GM18861 (cell line): ENCODE measurements at regions not wholly inside any gene's neighbourhood (a gene's known extent, or its start where the extent isn't known, plus 50 kb on each side); places are given as distances from the start of the nearest gene placed in this dataset.

Experiments
- ATAC-seq: cut with Tn5 transposase; IDR thresholded peaks from one replicate; pipeline ENCODE4 v1.9.1; 2021; ENCODE audit not compliant: unreplicated experiment

- no peak for ATAC-seq
Observed at GRCh38 chr20:11234181-11234580, 560.4 kb upstream of the JAG1 start.

DNA sequence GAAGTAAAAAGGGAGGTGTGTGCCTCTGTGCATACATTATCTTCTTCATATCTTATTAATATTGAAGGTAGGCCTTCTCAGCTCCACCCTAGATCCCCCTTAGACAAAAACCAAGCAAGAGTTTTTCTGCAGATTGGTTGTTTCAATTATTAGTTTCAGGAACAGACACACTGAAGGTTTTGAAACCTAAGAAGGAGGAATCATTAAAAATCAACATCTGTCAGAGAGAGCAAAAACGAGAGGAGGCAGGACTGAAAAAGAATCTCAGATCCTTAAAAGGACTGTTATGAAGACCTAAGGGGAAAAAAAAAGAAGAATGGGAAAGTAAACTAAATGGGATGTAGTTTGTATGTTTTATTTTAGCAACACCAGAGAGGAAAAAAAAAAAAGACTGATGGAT lies 560.8 kb upstream of the JAG1 start:
- ATAC-seq: no peak

GRCh38 chr20:11235058-11235457 lies 561.3 kb upstream of the JAG1 start:
- no peak for ATAC-seq

DNA sequence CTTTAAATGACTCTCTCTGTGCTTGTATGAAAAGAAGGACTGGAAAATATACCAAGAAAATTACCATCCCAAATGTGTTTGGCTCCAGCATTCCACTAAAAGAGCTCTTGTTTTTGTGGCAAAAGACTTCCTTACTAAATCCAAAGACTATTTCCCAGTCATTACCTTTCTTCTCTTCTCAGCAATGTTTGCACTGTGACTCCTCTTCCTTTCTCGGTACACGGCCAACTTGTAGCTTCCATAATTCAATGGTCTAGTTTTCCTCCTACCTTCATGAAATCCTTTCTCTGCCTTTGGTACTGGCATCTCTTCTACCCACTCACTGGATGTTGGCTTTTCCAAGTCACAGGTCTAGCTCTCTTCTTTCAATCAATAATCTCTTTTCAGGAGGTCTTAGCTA lies 568.5 kb upstream of the JAG1 start:
- ATAC-seq: no peak

GRCh38 chr20:11245431-11245830 lies 571.6 kb upstream of the JAG1 start:
- ATAC-seq: no peak

DNA sequence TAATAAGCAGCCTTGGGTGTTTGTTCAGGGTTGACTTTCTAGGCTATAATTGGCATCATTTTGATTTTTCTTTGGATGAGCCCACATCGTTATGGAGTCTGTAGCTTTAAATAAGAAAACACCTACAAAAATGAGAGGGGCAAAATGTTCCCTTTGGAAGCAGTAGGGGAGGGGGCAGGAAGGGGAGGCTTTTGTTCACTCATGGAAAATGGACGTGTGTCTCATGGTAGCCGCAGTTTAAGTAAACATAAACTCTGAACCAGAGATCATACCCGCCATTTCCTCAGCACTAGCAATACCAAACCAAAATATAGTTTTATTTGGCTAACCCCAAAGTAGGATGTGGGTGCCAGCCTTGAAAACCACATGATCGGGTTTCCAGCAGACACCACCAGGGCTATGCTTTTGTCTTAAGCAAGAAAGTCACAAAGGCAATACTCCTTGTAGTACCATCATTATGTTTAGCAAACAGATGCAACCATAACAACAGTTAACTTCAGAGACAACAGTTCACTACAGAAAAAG lies 572.5 kb upstream of the JAG1 start:
- no peak for ATAC-seq

DNA sequence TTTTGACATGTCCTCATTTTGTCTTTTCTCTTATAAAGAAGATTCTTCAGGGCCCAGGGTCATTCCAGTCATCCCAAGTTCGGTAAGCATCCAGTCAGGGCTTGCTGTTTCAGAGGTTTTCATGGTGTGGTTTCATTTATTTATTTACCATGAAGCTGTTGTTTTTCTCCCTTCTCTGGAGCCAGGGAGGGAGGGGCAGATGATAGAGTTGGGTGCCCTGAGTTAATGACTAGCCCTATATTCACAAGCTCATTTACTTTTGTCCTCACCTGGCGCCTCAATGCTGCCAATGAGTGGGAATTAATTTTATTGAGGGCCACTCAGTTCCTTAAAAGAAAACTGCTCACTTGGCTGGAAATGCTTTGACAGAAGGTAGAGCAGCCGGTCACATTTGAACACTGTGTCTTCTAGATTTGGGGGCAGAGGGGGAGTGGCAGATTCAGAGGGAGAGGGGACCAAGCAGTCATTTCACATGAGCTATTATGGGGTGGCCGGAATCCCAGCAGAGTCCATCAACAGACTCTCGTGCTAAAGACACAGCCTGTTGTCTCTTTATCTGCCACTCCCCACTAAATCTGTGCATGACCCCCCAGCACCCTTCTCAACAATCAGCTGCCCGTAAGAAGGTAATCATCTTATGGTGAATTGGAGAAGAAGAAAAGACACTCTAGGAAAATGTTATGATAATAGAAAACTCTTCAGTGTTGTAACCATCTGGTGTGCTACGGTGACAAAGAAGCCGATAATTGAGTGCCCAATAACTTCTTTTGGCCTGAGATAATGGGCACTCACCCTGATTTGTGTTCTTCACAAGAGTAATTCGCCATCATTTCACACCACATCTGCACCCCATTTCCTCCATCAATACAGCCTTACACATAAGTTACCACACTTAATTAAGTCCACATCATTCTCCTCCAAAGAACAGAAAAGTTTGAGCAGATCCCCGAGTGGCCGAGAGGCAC lies 573.5 kb upstream of the JAG1 start:
- no peak for ATAC-seq

GRCh38 chr20:11248011-11248409 lies 574.2 kb upstream of the JAG1 start:
- ATAC-seq: no peak

GRCh38 chr20:11248687-11249638 lies 575.2 kb upstream of the JAG1 start:
- ATAC-seq: no peak

DNA sequence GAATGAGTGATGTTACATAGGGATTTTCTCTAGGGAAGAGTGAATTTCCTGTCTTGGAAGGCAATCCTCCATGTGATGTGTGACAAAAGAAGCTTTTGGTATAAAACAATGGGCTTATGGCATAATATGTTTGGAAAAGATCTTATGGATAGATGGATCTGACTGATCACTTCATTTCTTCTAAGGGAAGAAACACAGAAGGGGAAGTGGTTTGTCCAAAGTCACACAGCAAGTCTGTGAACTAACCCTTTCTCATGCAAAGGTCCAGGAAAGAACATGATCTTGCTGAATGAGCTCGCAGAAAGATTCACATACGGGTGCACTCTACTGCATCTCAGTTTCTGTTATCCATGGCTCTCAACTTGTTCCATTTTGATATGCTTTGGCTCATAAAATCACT lies 575.9 kb upstream of the JAG1 start:
- no peak for ATAC-seq

- no peak for ATAC-seq
Observed at GRCh38 chr20:11252447-11252846, 578.6 kb upstream of the JAG1 start.

- no peak for ATAC-seq
Observed at GRCh38 chr20:11255455-11255854, 581.7 kb upstream of the JAG1 start.

GRCh38 chr20:11255860-11256259 lies 582.1 kb upstream of the JAG1 start:
- ATAC-seq: no peak

DNA sequence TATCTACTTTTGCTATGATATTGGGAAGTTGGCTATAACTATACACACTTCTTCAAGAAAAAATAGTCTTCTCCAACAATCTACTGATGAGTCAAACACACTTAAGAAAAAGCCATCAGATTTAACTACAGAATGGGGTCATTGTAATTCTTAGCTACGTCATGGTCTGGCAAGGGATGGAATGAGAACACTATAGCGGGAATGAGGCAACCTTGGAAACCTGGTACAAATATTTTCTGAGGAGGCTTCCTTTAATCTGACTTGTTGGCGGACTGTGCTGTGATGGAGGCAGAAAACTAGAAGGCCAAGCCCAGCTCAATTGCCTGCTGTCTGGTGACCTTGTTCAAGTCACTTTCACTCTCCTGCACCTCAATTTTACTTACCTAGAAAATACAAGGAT lies 586.8 kb upstream of the JAG1 start:
- ATAC-seq: no peak

GRCh38 chr20:11261533-11262000 lies 587.8 kb upstream of the JAG1 start:
- ATAC-seq: no peak

DNA sequence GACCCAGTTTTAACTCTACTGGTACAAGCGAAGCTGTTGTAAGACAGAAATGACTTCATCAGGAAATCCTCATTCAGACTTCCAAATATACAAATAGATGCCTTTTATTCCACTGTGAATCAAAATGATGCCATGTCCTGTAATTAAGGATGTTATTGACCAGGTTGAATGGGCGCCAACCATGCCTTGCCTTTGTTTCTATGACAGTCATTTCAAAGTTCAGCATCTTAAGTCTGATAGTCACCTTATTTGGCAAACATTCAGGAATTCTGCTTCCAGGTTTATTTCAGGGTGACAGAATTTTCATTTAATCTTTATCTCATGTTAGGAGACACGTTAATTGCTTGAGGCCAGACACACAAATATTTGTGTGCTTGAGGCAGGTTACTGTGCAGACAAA lies 592.8 kb upstream of the JAG1 start:
- ATAC-seq: no peak

GRCh38 chr20:11267131-11267761 lies 593.4 kb upstream of the JAG1 start:
- peak; percentile 56 for ATAC-seq

GRCh38 chr20:11267762-11268335 lies 594.0 kb upstream of the JAG1 start:
- no peak for ATAC-seq

GRCh38 chr20:11270566-11270965 lies 596.8 kb upstream of the JAG1 start:
- no peak for ATAC-seq

DNA sequence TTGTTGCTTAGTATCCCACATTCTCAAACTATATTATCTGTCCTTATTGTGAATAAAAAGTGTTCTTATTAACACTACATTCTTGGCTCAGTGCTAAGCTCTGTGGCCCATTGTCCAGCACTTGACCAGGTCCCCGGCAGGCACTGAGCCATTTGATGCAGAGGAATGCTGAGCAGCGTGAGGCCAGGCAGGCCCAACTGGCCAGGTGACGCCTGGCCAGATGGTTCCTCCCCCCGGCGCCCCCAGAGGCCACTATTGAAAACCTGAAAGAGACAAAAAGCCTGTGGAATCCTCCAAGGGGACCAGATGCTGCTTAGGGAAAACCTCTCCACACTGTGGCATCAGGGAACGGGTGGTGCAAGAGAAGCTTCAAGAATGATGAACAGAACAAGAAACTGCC lies 597.5 kb upstream of the JAG1 start:
- no peak for ATAC-seq
